CD4-positive, alpha-beta T cell treated with Interleukin-12 subunit alpha and Interleukin-12 subunit beta, for 1 hour (primary cell): ENCODE measurements at regions not wholly inside any gene's neighbourhood (a gene's known extent, or its start where the extent isn't known, plus 50 kb on each side); places are given as distances from the start of the nearest gene placed in this dataset.
"Not testable (repeated sequence)": the region's sequence is repeated elsewhere in the genome, so short reads cannot be mapped to it uniquely, and the experiment has no call there.

Source experiments
- DNase-seq: peaks from one replicate; pipeline ENCODE4 v3.0.0-alpha.2; 2020

GRCh38 chrX:124426288-124427169, 80.2 kb downstream of the SH2D1A start:
- DNase-seq, result no peak

GRCh38 chrX:124433186-124433585, 86.8 kb downstream of the SH2D1A start:
- no peak for DNase-seq

GRCh38 chrX:124435616-124436015, 89.3 kb downstream of the SH2D1A start:
- no peak for DNase-seq

- no peak for DNase-seq
Observed at GRCh38 chrX:124440695-124441094, 94.3 kb downstream of the SH2D1A start.

- DNase-seq, result no peak
Observed at GRCh38 chrX:124441971-124442590, 95.7 kb downstream of the SH2D1A start.

- DNase-seq, result no peak
Observed at GRCh38 chrX:124455966-124456365, 109.6 kb downstream of the SH2D1A start.

- DNase-seq, result not testable (repeated sequence)
Observed at GRCh38 chrX:124459851-124460250, 113.5 kb downstream of the SH2D1A start.

- DNase-seq, result no peak
Observed at GRCh38 chrX:124462931-124463330, 116.6 kb downstream of the SH2D1A start.

- no peak for DNase-seq
Observed at GRCh38 chrX:124467202-124467601, 120.8 kb downstream of the SH2D1A start.

GRCh38 chrX:124475358-124475757, 129.0 kb downstream of the SH2D1A start:
- DNase-seq, result no peak

GRCh38 chrX:124476562-124476961, 130.2 kb downstream of the SH2D1A start:
- DNase-seq, result no peak

- no peak for DNase-seq
Observed at GRCh38 chrX:124478046-124478445, 131.7 kb downstream of the SH2D1A start.

GRCh38 chrX:124488412-124489161, 142.2 kb downstream of the SH2D1A start:
- DNase-seq, result no peak

GRCh38 chrX:124493984-124494383, 147.6 kb downstream of the SH2D1A start:
- no peak for DNase-seq

- no peak for DNase-seq
Observed at GRCh38 chrX:124497386-124497785, 151.0 kb downstream of the SH2D1A start.

GRCh38 chrX:124501586-124501985, 155.2 kb downstream of the SH2D1A start:
- DNase-seq, result no peak

- DNase-seq, result no peak
Observed at GRCh38 chrX:124502166-124502565, 155.8 kb downstream of the SH2D1A start.

GRCh38 chrX:124502599-124502998, 156.2 kb downstream of the SH2D1A start:
- DNase-seq, result no peak

GRCh38 chrX:124504111-124504983, 158.0 kb downstream of the SH2D1A start:
- no peak for DNase-seq

- DNase-seq, result no peak
Observed at GRCh38 chrX:124506066-124506465, 159.7 kb downstream of the SH2D1A start.

- DNase-seq, result no peak
Observed at GRCh38 chrX:124507246-124507645, 160.9 kb downstream of the SH2D1A start.

- DNase-seq, result no peak
Observed at GRCh38 chrX:124518885-124519284, 172.5 kb downstream of the SH2D1A start.

GRCh38 chrX:124524852-124525251, 178.5 kb downstream of the SH2D1A start:
- no peak for DNase-seq
